NCI-H146 (cell line): ENCODE measurements at regions not wholly inside any gene's neighbourhood (a gene's known extent, or its start where the extent isn't known, plus 50 kb on each side); places are given as distances from the start of the nearest gene placed in this dataset.

Source experiments
- DNase-seq: peaks from one replicate; lab custom pipeline; 2025; lab: John Stamatoyannopoulos, UW

DNA sequence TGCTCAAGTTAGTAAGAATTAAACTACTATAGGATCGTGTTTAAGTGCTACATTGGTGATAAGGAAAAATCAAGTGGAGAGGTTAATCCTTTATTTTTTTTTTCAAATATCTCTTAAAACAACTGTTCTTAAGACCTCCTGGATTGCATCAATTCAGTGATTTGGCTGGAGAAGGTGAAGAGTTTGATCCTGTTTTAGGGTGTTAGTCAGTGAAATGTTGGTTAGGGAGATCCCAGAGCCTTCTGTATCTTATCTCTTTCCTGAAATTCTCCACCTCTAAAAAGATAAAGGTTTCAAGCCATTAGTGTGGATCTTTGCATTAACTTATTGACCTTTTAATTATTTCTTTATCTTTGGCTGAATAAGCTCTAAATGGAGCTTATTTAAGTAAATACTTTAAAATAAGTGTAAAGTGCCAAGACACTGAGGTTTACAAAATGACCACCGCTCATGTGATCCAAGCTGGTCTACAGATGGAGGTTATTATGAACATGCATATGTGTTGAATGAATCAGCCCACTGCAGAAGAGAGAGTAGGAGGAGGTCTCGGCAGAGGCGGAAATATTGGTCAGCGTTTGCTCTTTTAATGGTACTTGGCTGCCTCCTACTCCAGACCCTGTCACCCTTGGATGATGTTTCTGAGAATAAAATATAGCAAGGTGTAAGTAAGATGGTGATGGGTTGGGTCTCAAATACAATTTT, 51.8 kb upstream of the BMPER start:
- DNase-seq = no peak

DNA sequence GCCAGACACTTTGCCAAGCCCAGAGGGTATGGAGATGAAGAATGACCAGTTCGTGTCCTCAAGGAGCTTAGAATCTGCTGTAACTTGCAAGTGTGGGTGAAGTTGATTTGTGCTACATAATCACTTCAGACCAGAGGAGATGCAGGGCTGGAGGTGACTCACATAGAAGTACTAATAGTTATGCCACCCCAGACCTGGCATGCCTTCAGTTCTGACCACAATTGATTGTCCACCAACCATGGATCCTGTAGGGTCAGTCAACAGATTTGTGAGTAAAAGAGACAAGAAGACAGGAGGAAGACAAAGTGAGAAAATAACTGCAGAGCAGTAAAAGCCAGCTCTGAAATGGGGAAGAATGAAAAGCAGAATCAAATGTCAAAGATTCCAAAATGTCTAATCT, 51.2 kb upstream of the BMPER start:
- DNase-seq = no peak

DNA sequence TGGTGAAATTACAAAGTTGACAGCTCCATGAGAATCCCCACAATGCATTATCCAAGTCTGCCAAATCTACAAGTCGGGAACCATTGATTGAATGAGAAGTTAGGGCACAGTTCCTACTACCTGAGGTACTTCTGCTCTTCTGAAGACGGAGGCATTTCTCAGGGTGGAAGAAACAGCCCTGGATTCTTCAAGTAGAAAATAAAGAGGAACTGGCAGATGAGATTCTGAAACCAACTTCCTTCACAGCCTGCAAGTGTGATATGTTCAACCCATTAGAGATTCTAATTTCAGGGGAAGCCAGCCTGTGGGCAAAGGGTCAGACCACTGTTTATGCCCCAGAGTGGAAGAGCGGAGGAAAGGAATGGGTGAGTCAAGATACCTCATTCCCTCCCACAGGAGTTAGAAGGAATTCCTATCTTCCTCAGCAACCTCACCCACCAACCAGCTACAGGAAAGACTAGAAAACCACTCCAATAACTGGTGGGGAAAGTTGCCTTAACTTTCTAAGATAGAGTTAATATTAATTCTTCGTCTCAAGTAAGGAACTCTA, 50.5 kb upstream of the BMPER start:
- DNase-seq = no peak
